ENCODE measurements at regions not wholly inside any gene's neighbourhood (a gene's known extent, or its start where the extent isn't known, plus 50 kb on each side); places are given as distances from the start of the nearest gene placed in this dataset.

GRCh38 chr3:168325684-168326083 is 230.0 kb upstream of the GOLIM4 start:
- Histone ChIP-seq H3K27me3 (replicated peaks; ENCODE audit: control insufficient read depth, insufficient read depth, low read length) (no peaks in the 10 kb centered on the region), H3K4me3 (replicated peaks; ENCODE audit: low read depth, low read length) (no peak overlapping the region), H3K36me3 (ENCODE audit: control insufficient read depth, insufficient read depth, low read length) (no peaks in the 10 kb centered on the region)
- peak; percentile 2 for DNase-seq (ENCODE audit: extremely low read depth, insufficient read length)
- TF ChIP-seq, protein P1, sequence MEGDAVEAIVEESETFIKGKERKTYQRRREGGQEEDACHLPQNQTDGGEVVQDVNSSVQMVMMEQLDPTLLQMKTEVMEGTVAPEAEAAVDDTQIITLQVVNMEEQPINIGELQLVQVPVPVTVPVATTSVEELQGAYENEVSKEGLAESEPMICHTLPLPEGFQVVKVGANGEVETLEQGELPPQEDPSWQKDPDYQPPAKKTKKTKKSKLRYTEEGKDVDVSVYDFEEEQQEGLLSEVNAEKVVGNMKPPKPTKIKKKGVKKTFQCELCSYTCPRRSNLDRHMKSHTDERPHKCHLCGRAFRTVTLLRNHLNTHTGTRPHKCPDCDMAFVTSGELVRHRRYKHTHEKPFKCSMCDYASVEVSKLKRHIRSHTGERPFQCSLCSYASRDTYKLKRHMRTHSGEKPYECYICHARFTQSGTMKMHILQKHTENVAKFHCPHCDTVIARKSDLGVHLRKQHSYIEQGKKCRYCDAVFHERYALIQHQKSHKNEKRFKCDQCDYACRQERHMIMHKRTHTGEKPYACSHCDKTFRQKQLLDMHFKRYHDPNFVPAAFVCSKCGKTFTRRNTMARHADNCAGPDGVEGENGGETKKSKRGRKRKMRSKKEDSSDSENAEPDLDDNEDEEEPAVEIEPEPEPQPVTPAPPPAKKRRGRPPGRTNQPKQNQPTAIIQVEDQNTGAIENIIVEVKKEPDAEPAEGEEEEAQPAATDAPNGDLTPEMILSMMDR (IDR thresholded peaks at IDR 0.05; ENCODE audit: insufficient read depth, low read length, poor library complexity, severe bottlenecking), result no peak

DNA sequence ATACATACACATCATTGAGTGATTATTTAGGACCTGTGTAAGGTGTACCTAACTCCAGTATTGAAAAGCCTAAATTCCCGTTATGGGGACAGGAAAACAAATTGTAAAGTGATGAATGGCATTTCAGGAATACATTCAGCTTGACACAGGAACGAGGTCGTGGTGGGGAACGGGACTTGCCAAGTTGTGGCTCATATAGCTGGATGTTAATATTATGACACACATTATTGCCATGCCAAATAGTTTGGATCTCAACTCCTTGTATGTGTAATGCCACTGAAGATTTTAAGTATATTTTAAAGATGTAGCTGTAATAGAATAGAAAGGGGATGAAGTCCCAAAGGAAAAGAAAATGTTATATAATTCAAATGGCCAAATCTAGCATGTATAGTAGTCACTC is 227.2 kb upstream of the GOLIM4 start:
- TF ChIP-seq, protein P1 (IDR thresholded peaks at IDR 0.05; ENCODE audit: insufficient read depth, low read length, poor library complexity, severe bottlenecking), result no peak
- DNase-seq (ENCODE audit: extremely low read depth, insufficient read length), result no peak
- Histone ChIP-seq H3K27me3 (replicated peaks; ENCODE audit: control insufficient read depth, insufficient read depth, low read length) (no peaks in the 10 kb centered on the region), H3K36me3 (ENCODE audit: control insufficient read depth, insufficient read depth, low read length) (no peaks in the 10 kb centered on the region), H3K4me3 (replicated peaks; ENCODE audit: low read depth, low read length) (no peak overlapping the region)

DNA sequence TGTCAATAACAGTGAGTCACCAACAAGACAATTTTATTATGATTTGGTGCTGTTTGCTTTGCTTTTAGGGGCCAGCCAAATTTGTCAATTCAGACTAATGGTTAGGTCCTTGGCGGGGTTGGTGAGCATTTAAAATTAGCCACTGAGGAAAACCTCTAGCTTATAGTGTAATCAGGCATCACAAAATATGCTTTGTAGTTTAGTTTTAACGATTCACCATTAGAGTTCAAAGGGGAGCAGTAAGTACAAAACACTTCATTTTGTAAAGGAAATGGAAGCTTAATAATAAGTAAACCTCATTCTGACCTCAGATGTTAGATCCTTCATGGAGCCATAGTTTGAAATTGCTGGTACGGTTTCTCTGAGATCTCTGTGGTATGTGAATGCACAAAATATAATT is 218.4 kb upstream of the GOLIM4 start:
- no peak overlapping the region for H3K4me3 ChIP-seq (replicated peaks; ENCODE audit: low read depth, low read length)
- TF ChIP-seq, protein P1 (IDR thresholded peaks at IDR 0.05; ENCODE audit: insufficient read depth, low read length, poor library complexity, severe bottlenecking), result no peak
- H3K27me3 ChIP-seq (replicated peaks; ENCODE audit: control insufficient read depth, insufficient read depth, low read length), result no peaks in the 10 kb centered on the region
- H3K36me3 ChIP-seq (ENCODE audit: control insufficient read depth, insufficient read depth, low read length), result no peaks in the 10 kb centered on the region
- DNase-seq (ENCODE audit: extremely low read depth, insufficient read length), result no peak

GRCh38 chr3:168312984-168313383 is 217.3 kb upstream of the GOLIM4 start:
- no peaks in the 10 kb centered on the region for H3K36me3 ChIP-seq (ENCODE audit: control insufficient read depth, insufficient read depth, low read length)
- TF ChIP-seq, protein P1 (IDR thresholded peaks at IDR 0.05; ENCODE audit: insufficient read depth, low read length, poor library complexity, severe bottlenecking), result no peak
- H3K4me3 ChIP-seq (replicated peaks; ENCODE audit: low read depth, low read length), result no peak overlapping the region
- no peak for DNase-seq (ENCODE audit: extremely low read depth, insufficient read length)
- no peaks in the 10 kb centered on the region for H3K27me3 ChIP-seq (replicated peaks; ENCODE audit: control insufficient read depth, insufficient read depth, low read length)

DNA sequence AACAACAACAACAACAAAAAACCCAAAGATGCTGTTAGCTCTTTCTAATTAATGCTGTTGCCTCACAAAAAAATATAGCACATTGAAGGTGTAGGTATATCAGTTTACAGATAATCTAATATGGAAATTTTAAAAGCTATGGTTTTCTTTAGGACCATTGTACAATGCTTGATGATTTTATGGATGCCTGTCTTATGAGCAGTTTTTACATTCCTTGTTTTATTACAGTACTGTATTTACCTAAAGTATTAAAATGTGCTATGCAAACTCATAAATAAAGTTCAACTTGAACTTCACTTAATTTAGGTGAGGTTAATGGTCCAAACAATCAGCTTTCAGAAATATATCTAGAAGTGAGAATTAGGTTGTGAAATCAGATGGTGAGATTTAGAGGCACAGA is 212.2 kb upstream of the GOLIM4 start:
- Histone ChIP-seq H3K36me3 (ENCODE audit: control insufficient read depth, insufficient read depth, low read length) (no peaks in the 10 kb centered on the region), H3K4me3 (replicated peaks; ENCODE audit: low read depth, low read length) (no peak overlapping the region), H3K27me3 (replicated peaks; ENCODE audit: control insufficient read depth, insufficient read depth, low read length) (no peaks in the 10 kb centered on the region)
- TF ChIP-seq, protein P1 (IDR thresholded peaks at IDR 0.05; ENCODE audit: insufficient read depth, low read length, poor library complexity, severe bottlenecking), result no peak
- DNase-seq (ENCODE audit: extremely low read depth, insufficient read length), result no peak

DNA sequence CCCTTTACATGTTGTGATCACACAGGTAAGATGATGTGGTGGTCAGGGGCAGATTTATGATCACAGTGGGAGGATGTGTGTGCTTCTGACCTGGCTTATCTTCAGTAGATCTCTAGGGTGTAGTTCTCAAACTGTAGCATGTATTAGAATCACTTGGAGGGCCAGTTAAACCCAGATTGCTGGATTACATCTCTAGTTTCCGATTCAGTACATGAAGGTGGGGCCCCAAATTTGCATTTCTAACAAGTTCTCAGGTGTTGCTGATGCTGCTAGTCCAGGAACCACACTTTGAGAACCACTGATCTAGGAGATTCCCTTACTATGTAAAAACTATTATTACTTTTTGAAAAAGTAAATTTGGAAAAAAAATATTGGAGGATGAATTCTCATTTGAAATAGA is 199.3 kb upstream of the GOLIM4 start:
- TF ChIP-seq, protein P1 (IDR thresholded peaks at IDR 0.05; ENCODE audit: insufficient read depth, low read length, poor library complexity, severe bottlenecking), result no peak
- H3K27me3 ChIP-seq (replicated peaks; ENCODE audit: control insufficient read depth, insufficient read depth, low read length), result no peaks in the 10 kb centered on the region
- no peak for DNase-seq (ENCODE audit: extremely low read depth, insufficient read length)
- no peak overlapping the region for H3K4me3 ChIP-seq (replicated peaks; ENCODE audit: low read depth, low read length)
- H3K36me3 ChIP-seq (ENCODE audit: control insufficient read depth, insufficient read depth, low read length), result no peaks in the 10 kb centered on the region

Measured in GM06990 (cell line).